VCaP (cell line): ENCODE measurements at regions not wholly inside any gene's neighbourhood (a gene's known extent, or its start where the extent isn't known, plus 50 kb on each side); places are given as distances from the start of the nearest gene placed in this dataset.

Experiments used
- H3K27ac ChIP-seq: fragments of 450-650 bp; 2 replicates; pipeline ENCODE4 v1.5.1; 2017
- TF ChIP-seq, protein P1 (sequence below): fragments of 450-650 bp; conservative IDR thresholded peaks from 2 replicates; pipeline ENCODE4 v1.5.1; 2017; ENCODE audit warnings: mild to moderate bottlenecking, moderate library complexity

DNA sequence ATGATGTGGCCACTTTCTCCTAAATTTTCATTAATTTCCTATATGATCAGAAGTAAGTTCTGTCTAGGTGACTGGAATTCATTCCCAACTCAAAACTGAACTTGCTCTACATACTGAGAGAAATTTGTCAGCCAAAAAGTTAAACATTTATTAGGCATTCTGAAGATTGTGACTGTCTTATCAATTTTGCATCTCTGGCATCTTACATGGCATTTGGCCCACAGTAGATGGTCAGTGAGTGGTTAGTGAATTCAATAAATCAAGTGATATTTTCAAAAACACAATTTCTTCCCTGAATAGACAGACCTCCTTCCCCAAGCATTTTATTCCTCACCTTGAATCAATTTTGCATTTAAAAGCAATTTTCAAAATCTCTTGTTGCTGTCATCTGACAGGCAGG, 363.2 kb upstream of the NBEA start:
- H3K27ac ChIP-seq = peak overlapping the region; percentile 61
- TF ChIP-seq, protein P1, sequence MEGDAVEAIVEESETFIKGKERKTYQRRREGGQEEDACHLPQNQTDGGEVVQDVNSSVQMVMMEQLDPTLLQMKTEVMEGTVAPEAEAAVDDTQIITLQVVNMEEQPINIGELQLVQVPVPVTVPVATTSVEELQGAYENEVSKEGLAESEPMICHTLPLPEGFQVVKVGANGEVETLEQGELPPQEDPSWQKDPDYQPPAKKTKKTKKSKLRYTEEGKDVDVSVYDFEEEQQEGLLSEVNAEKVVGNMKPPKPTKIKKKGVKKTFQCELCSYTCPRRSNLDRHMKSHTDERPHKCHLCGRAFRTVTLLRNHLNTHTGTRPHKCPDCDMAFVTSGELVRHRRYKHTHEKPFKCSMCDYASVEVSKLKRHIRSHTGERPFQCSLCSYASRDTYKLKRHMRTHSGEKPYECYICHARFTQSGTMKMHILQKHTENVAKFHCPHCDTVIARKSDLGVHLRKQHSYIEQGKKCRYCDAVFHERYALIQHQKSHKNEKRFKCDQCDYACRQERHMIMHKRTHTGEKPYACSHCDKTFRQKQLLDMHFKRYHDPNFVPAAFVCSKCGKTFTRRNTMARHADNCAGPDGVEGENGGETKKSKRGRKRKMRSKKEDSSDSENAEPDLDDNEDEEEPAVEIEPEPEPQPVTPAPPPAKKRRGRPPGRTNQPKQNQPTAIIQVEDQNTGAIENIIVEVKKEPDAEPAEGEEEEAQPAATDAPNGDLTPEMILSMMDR = no peak

DNA sequence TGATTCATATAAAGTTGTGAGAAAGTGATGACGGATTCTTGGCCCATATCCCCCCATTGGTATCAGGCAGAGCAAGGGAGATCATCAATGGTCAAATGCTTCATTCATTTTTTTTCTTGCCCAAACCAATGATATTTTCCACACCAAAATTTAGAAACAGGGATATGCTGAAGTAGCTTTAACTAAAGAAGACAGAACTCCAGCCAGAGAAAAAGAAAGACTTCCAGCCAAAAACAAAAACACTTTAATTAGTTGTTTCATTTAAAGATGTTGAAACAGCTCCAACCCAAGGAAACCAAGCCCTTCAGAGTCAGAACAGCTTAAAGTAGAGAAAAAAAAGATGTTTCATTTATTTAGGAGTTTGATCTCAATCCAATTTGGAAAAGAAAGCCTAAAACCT, 358.9 kb upstream of the NBEA start:
- TF ChIP-seq, protein P1 = no peak
- H3K27ac ChIP-seq = no peak overlapping the region

GRCh38 chr13:34587576-34587975, 354.5 kb upstream of the NBEA start:
- no peak overlapping the region for H3K27ac ChIP-seq
- TF ChIP-seq, protein P1 = no peak

GRCh38 chr13:34588362-34588761, 353.7 kb upstream of the NBEA start:
- TF ChIP-seq, protein P1 = no peak
- H3K27ac ChIP-seq = no peak overlapping the region

- TF ChIP-seq, protein P1 = no peak
- H3K27ac ChIP-seq = no peak overlapping the region
Observed at GRCh38 chr13:34589581-34589980, 352.5 kb upstream of the NBEA start.

- TF ChIP-seq, protein P1 = no peak
- no peak overlapping the region for H3K27ac ChIP-seq
Observed at GRCh38 chr13:34591129-34591528, 350.9 kb upstream of the NBEA start.

DNA sequence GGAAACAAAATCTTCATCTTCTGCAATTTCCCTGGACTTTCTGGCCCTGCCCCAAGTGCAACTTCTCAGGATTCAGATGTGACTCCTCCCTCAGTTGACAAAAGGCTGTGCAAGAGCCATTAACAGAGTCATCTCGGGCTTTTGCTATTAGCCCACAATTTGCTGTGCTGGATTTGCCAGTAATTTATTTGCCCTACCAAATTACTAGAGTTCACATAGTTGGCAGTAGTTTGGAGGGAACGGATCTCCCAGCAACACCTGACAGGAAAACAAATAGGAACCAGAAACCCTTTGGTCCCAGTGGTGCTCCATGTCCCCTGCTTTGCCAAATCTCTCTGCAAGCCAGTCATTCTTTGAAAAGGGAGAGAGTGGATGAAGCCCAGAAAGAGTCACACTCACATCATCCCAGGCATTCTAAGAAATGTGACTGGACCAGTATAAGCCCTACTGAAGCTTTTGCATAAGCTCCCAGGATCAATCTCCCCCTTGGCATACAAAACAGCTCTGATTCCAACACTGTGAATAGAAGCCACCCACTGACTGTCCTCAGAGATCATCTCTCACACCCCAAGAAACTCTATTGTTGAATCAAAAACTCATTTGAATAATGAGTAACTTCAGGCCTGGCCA, 350.1 kb upstream of the NBEA start:
- H3K27ac ChIP-seq = 0 out of 2 replicates have a peak overlapping the region, but pooled peaks have one; percentile 11

More for the DNA sequence above, 350.1 kb upstream of the NBEA start:
- TF ChIP-seq, protein P1 = no peak
